GM19193 (cell line): ENCODE measurements at regions not wholly inside any gene's neighbourhood (a gene's known extent, or its start where the extent isn't known, plus 50 kb on each side); places are given as distances from the start of the nearest gene placed in this dataset.

Experiments
- POLR2A ChIP-seq: IDR thresholded peaks from 4 replicates; pipeline ENCODE4 v1.6.1; 2011; ENCODE audit not compliant: insufficient read depth, insufficient read length; ENCODE audit errors: extremely low read depth

- no peak for TF ChIP-seq POLR2A
These were observed 174.2 kb downstream of the KCNRG start for GRCh38 chr13:50189450-50189849.

- no peak for TF ChIP-seq POLR2A
These were observed 175.8 kb downstream of the KCNRG start for GRCh38 chr13:50191004-50191403.

DNA sequence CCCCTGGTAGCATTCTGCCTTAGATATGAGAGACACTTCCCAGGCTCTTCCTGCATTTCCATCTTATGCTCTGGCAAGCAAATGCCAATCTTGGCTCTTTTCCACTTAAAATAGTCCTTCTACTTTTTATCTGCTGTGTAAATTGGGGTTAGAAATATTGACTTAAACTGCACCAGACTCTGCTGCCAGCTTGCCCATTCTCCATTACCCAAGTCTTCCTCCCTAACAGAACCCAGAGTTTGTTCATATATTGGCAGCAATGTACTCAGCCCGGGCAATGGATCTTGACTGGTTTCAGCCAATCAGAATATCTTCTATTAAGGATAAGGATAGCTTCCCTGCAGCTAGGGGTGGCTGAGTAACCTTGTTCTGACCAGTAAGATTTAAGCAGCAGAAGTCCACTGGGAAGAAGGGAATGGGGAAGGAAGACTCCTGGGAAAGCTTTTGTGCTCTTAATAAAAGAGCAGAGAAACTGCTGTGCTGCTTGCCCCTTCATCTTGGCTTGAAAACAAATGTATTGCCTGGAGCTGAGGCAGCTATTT, 177.1 kb downstream of the KCNRG start:
- no peak for TF ChIP-seq POLR2A

- TF ChIP-seq POLR2A, result no peak
These were observed 179.8 kb downstream of the KCNRG start for GRCh38 chr13:50195045-50195444.

GRCh38 chr13:50196118-50196517, 180.9 kb downstream of the KCNRG start:
- TF ChIP-seq POLR2A, result no peak

- TF ChIP-seq POLR2A, result no peak
These were observed 182.5 kb downstream of the KCNRG start for GRCh38 chr13:50197705-50198104.

DNA sequence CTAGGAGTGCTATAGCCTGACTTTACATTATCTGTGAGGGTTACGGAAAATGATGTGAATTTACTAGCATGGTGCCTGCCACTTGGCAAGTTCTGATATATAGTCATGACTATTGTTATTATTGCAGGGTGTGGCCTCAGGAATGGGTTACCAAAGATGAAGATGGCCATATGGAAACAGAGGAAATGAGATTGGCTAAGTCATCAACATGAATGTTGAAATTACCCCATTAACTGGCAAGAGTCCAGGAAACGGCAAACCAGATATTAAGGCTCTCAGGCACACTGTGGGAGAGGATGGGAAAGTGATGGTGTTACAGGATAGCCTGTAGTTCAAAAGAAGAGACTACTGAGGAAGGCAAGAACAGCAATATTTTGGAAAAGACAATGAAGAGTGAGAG, 183.3 kb downstream of the KCNRG start:
- TF ChIP-seq POLR2A, result no peak

GRCh38 chr13:50200569-50200968, 185.3 kb downstream of the KCNRG start:
- TF ChIP-seq POLR2A, result no peak

GRCh38 chr13:50200988-50201387, 185.7 kb downstream of the KCNRG start:
- no peak for TF ChIP-seq POLR2A

DNA sequence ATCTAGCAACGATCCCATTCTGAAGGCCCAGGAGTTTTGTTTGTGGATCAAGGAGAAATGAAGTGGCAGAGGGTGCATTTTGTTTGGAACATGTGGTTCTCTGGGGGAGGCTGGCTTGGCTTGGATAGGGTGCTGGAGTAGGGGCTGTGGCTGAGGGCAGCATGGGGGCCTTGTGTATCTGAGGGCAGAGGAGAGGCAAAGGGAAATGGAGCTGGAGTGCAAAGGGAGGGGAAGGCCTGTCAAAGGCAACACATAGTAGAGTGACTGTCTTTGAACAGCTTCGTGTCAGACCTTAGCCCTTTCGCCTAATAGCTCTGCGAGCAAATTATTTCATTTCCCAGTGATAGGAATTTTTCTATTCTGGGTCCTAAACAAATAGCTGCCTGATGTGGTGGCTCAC, 187.2 kb downstream of the KCNRG start:
- no peak for TF ChIP-seq POLR2A

DNA sequence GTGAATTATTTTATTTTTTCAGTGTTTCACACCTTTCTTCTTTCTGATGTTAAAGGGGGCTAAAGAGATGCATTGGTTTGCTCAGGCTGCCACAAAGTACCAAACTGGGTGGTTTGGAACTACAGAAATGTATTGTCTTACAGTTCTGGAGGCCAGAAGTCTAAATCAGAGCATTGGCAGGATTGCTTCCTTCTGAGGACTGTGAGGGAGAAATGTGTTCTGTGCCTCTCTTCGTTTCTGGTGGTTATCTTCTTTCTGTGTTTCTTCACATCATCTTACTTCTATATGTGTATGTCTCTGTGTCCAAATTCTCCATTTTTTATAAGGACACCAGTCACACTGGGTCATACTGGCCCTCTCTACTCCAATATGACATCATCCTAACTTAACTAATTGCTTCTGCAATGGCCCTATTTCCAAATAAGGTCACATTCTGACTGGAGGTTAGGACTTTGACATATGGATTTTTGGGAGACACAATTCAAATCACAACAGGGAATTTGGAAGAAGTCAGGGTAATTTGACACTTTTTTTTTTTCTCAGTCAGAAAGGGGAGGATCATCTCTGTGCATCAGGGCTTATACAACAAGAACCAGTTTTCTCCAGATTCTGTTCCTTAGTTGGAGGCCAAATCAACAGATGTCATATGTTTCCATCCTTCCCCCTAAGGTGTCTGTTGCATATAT, 188.2 kb downstream of the KCNRG start:
- no peak for TF ChIP-seq POLR2A

DNA sequence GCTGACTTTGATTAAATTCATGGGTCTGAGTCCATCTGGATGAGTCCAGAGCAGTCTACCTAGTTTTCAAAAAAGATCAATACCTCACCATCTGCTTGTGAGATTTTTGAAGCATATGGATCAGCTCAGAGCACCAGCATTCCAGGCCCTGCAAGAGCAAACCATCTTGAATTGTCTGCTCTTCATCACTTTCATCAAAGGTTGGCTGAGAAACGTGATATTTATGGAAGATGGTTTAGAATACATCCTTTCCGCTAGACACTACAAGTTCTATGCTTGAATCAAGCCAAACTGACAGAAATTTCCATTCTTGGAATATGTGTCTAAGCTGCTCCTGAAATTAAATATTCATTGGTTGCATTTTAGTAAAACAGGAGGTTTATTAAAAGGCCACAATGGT, 190.3 kb downstream of the KCNRG start:
- TF ChIP-seq POLR2A, result no peak

DNA sequence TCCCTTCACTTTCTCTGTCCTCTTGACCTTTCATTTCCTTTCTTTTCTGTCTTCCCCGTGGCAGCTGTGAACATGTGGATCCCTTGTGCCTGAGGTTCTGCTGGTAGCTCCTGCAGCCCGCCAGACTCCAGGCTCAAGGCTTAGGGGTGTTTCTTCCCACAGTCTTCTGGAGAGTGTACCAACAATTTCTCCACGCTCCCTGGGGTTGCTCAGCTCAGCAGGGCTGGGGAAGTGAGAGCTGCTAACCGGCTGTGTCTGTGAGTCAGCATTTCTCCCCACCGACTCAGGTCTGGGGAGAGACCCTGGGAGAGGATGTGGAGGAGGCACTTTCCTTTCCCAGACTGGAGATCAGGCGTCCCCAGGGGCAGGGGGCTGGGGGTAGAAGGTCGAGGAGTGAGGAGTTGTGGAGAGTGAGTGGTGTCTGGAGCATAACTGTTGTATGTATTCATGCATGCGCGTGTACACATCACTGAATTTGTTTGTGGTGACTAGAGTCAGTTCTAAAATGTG, 193.6 kb downstream of the KCNRG start:
- no peak for TF ChIP-seq POLR2A

GRCh38 chr13:50209631-50210030, 194.4 kb downstream of the KCNRG start:
- no peak for TF ChIP-seq POLR2A

DNA sequence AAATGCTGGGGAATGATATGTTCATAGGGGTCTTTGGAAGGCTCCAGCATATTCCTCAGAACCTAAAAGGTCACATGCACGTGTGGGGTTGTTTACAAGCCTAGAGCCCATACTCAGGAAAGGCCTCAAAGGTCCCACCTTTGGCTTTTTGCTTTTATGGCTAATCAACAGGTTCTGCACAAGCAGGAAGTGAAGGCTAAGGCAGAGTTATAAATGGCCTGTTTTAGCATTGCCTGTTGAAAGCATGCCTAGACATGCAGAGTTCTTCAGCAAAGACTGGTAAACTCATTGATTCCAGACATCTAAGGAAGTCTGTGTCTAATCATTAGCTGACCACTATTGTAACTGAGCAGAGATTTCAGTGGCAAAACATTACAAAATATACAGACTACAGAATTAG, 198.3 kb downstream of the KCNRG start:
- no peak for TF ChIP-seq POLR2A

DNA sequence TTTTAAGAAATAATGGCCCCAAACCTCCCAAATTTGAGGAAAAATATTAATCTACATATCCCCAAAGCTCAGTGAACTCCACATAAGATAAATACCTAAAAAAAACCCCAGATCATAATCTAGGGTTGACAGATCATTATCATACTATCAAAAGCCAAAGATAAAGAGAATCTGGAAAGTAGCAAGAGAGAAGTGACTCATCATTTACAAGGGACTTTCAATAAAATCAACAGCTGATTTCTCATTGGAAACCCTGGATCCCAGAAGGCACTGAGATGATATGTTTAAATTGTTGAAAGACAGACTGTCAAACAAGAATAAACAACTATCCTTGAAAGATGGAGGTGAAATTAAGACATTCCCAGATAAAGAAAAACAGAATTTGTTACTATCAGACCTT, 199.3 kb downstream of the KCNRG start:
- TF ChIP-seq POLR2A, result no peak
